ENCODE measurements at regions not wholly inside any gene's neighbourhood (a gene's known extent, or its start where the extent isn't known, plus 50 kb on each side); places are given as distances from the start of the nearest gene placed in this dataset.

GRCh38 chr1:79604490-79605198, 598.1 kb upstream of the ADGRL4 start:
- Histone ChIP-seq H2AK5ac (ENCODE audit: low read length, severe bottlenecking) (no peak overlapping the region), H3K14ac (ENCODE audit: low read length in 2 of 2) (no peak overlapping the region), H2BK12ac (ENCODE audit: low read length in 2 of 2) (no peak overlapping the region), H2BK5ac (ENCODE audit: low read depth, low read length, poor library complexity, severe bottlenecking) (no peak overlapping the region), H3K4me1 (ENCODE audit: control insufficient read depth, insufficient read depth, low read depth, low read length) (no peaks in the 10 kb centered on the region), H3K9ac (ENCODE audit: low read length) (no peak overlapping the region), H3K27ac (ENCODE audit: low read length, poor library complexity, severe bottlenecking) (no peak overlapping the region), H3K23ac (ENCODE audit: low read length in 2 of 2) (no peak overlapping the region), H3K9me3 (ENCODE audit: control insufficient read depth, low read length) (peaks cover 6% of the 10 kb centered on the region), H4K91ac (ENCODE audit: low read length) (no peak overlapping the region), H3K27me3 (ENCODE audit: control insufficient read depth in 1 of 2, insufficient read depth in 1 of 2, low read length in 2 of 2) (no peaks in the 10 kb centered on the region), H3K36me3 (ENCODE audit: control insufficient read depth in 1 of 2, insufficient read depth in 2 of 2, low read depth in 1 of 2, low read length in 2 of 2) (no peaks in the 10 kb centered on the region), H2BK15ac (ENCODE audit: low read depth, poor library complexity, severe bottlenecking) (no peak overlapping the region), H3K18ac (ENCODE audit: low read depth in 1 of 2, low read length in 2 of 2) (no peak overlapping the region), H4K8ac (ENCODE audit: low read length) (no peak overlapping the region), H3K79me1 (replicated peaks; ENCODE audit: low read length, poor library complexity, severe bottlenecking) (no peaks in the 10 kb centered on the region), H3K4ac (ENCODE audit: low read depth in 1 of 2, low read length in 2 of 2) (no peak overlapping the region), H2BK120ac (ENCODE audit: low read depth, low read length) (no peak overlapping the region), H3K4me2 (ENCODE audit: low read length, poor library complexity, severe bottlenecking) (no peak overlapping the region), H3K4me3 (ENCODE audit: insufficient read depth in 1 of 2, low read depth in 1 of 2, low read length in 2 of 2) (no peak overlapping the region), H2AFZ (ENCODE audit: low read depth, low read length) (no peak overlapping the region)
- WGBS, result 33% methylated on average over 8 of the region's 9 CpGs
- DNase-seq, result no peak

- 82% methylated on average over 2 of the region's 2 CpGs for WGBS
- Histone ChIP-seq H3K4me2 (ENCODE audit: low read length, poor library complexity, severe bottlenecking) (no peak overlapping the region), H3K18ac (ENCODE audit: low read depth in 1 of 2, low read length in 2 of 2) (no peak overlapping the region), H2AK5ac (ENCODE audit: low read length, severe bottlenecking) (no peak overlapping the region), H3K4me1 (ENCODE audit: control insufficient read depth, insufficient read depth, low read depth, low read length) (no peaks in the 10 kb centered on the region), H3K27ac (ENCODE audit: low read length, poor library complexity, severe bottlenecking) (no peak overlapping the region), H4K8ac (ENCODE audit: low read length) (no peak overlapping the region), H2BK12ac (ENCODE audit: low read length in 2 of 2) (no peak overlapping the region), H2BK120ac (ENCODE audit: low read depth, low read length) (no peak overlapping the region), H2BK5ac (ENCODE audit: low read depth, low read length, poor library complexity, severe bottlenecking) (no peak overlapping the region), H3K4me3 (ENCODE audit: insufficient read depth in 1 of 2, low read depth in 1 of 2, low read length in 2 of 2) (no peak overlapping the region), H3K9ac (ENCODE audit: low read length) (no peak overlapping the region), H2AFZ (ENCODE audit: low read depth, low read length) (no peak overlapping the region), H2BK15ac (ENCODE audit: low read depth, poor library complexity, severe bottlenecking) (no peak overlapping the region), H3K14ac (ENCODE audit: low read length in 2 of 2) (no peak overlapping the region), H3K4ac (ENCODE audit: low read depth in 1 of 2, low read length in 2 of 2) (no peak overlapping the region), H3K79me1 (replicated peaks; ENCODE audit: low read length, poor library complexity, severe bottlenecking) (no peaks in the 10 kb centered on the region), H3K23ac (ENCODE audit: low read length in 2 of 2) (no peak overlapping the region), H3K9me3 (ENCODE audit: control insufficient read depth, low read length) (peaks cover 6% of the 10 kb centered on the region), H4K91ac (ENCODE audit: low read length) (no peak overlapping the region), H3K27me3 (ENCODE audit: control insufficient read depth in 1 of 2, insufficient read depth in 1 of 2, low read length in 2 of 2) (no peaks in the 10 kb centered on the region), H3K36me3 (ENCODE audit: control insufficient read depth in 1 of 2, insufficient read depth in 2 of 2, low read depth in 1 of 2, low read length in 2 of 2) (no peaks in the 10 kb centered on the region)
- peak; percentile 43 for DNase-seq
Measured at GRCh38 chr1:79603843-79604242, 597.3 kb upstream of the ADGRL4 start.

GRCh38 chr1:79599257-79599656, 592.7 kb upstream of the ADGRL4 start:
- Histone ChIP-seq H3K23ac (ENCODE audit: low read length in 2 of 2) (no peak overlapping the region), H3K14ac (ENCODE audit: low read length in 2 of 2) (no peak overlapping the region)

GRCh38 chr1:79595931-79596330, 589.4 kb upstream of the ADGRL4 start:
- no CpG with 5 or more reads among the region's 1 CpG for WGBS
- no peak overlapping the region for H3K4me2 ChIP-seq (ENCODE audit: low read length, poor library complexity, severe bottlenecking)

More at GRCh38 chr1:79599257-79599656, 592.7 kb upstream of the ADGRL4 start:
- Histone ChIP-seq H3K36me3 (ENCODE audit: control insufficient read depth in 1 of 2, insufficient read depth in 2 of 2, low read depth in 1 of 2, low read length in 2 of 2) (no peaks in the 10 kb centered on the region), H3K18ac (ENCODE audit: low read depth in 1 of 2, low read length in 2 of 2) (no peak overlapping the region), H3K4me1 (ENCODE audit: control insufficient read depth, insufficient read depth, low read depth, low read length) (no peaks in the 10 kb centered on the region), H2AFZ (ENCODE audit: low read depth, low read length) (no peak overlapping the region), H3K4me3 (ENCODE audit: insufficient read depth in 1 of 2, low read depth in 1 of 2, low read length in 2 of 2) (no peak overlapping the region), H4K91ac (ENCODE audit: low read length) (no peak overlapping the region), H3K4ac (ENCODE audit: low read depth in 1 of 2, low read length in 2 of 2) (no peak overlapping the region), H3K9me3 (ENCODE audit: control insufficient read depth, low read length) (peaks cover 6% of the 10 kb centered on the region), H4K8ac (ENCODE audit: low read length) (no peak overlapping the region), H3K27ac (ENCODE audit: low read length, poor library complexity, severe bottlenecking) (no peak overlapping the region), H3K4me2 (ENCODE audit: low read length, poor library complexity, severe bottlenecking) (no peak overlapping the region), H2BK15ac (ENCODE audit: low read depth, poor library complexity, severe bottlenecking) (no peak overlapping the region), H3K27me3 (ENCODE audit: control insufficient read depth in 1 of 2, insufficient read depth in 1 of 2, low read length in 2 of 2) (no peaks in the 10 kb centered on the region), H2BK12ac (ENCODE audit: low read length in 2 of 2) (no peak overlapping the region), H3K9ac (ENCODE audit: low read length) (no peak overlapping the region), H2BK120ac (ENCODE audit: low read depth, low read length) (no peak overlapping the region), H3K79me1 (replicated peaks; ENCODE audit: low read length, poor library complexity, severe bottlenecking) (no peaks in the 10 kb centered on the region), H2BK5ac (ENCODE audit: low read depth, low read length, poor library complexity, severe bottlenecking) (no peak overlapping the region), H2AK5ac (ENCODE audit: low read length, severe bottlenecking) (no peak overlapping the region)
- no peak for DNase-seq
- 96% methylated on average over 1 of the region's 2 CpGs for WGBS

More at GRCh38 chr1:79595931-79596330, 589.4 kb upstream of the ADGRL4 start:
- Histone ChIP-seq H3K4ac (ENCODE audit: low read depth in 1 of 2, low read length in 2 of 2) (no peak overlapping the region), H2AK5ac (ENCODE audit: low read length, severe bottlenecking) (no peak overlapping the region), H4K8ac (ENCODE audit: low read length) (no peak overlapping the region), H3K27me3 (ENCODE audit: control insufficient read depth in 1 of 2, insufficient read depth in 1 of 2, low read length in 2 of 2) (no peaks in the 10 kb centered on the region), H2BK12ac (ENCODE audit: low read length in 2 of 2) (no peak overlapping the region), H3K4me1 (ENCODE audit: control insufficient read depth, insufficient read depth, low read depth, low read length) (no peaks in the 10 kb centered on the region), H2AFZ (ENCODE audit: low read depth, low read length) (no peak overlapping the region), H3K36me3 (ENCODE audit: control insufficient read depth in 1 of 2, insufficient read depth in 2 of 2, low read depth in 1 of 2, low read length in 2 of 2) (no peaks in the 10 kb centered on the region), H2BK15ac (ENCODE audit: low read depth, poor library complexity, severe bottlenecking) (no peak overlapping the region), H2BK5ac (ENCODE audit: low read depth, low read length, poor library complexity, severe bottlenecking) (no peak overlapping the region), H3K4me3 (ENCODE audit: insufficient read depth in 1 of 2, low read depth in 1 of 2, low read length in 2 of 2) (no peak overlapping the region), H3K27ac (ENCODE audit: low read length, poor library complexity, severe bottlenecking) (no peak overlapping the region), H3K14ac (ENCODE audit: low read length in 2 of 2) (no peak overlapping the region), H3K9me3 (ENCODE audit: control insufficient read depth, low read length) (peaks cover 6% of the 10 kb centered on the region), H3K9ac (ENCODE audit: low read length) (no peak overlapping the region), H3K23ac (ENCODE audit: low read length in 2 of 2) (no peak overlapping the region), H2BK120ac (ENCODE audit: low read depth, low read length) (no peak overlapping the region), H3K18ac (ENCODE audit: low read depth in 1 of 2, low read length in 2 of 2) (no peak overlapping the region), H4K91ac (ENCODE audit: low read length) (no peak overlapping the region), H3K79me1 (replicated peaks; ENCODE audit: low read length, poor library complexity, severe bottlenecking) (no peaks in the 10 kb centered on the region)
- no peak for DNase-seq

All from mesenchymal stem cell (in vitro differentiated cells and primary cell).